Endothelial cell (in vitro differentiated cells): ENCODE measurements at regions not wholly inside any gene's neighbourhood (a gene's known extent, or its start where the extent isn't known, plus 50 kb on each side); places are given as distances from the start of the nearest gene placed in this dataset.

ENCODE experiments used
- DNase-seq: peaks from one replicate; pipeline ENCODE4 v3.0.0; 2021; ENCODE audit warnings: low spot score
- H3K27ac Mint-ChIP-seq: one replicate; pipeline ENCODE4 v1.8.0; 2021; ENCODE audit warnings: mixed read lengths, inconsistent platforms; ENCODE audit not compliant: unreplicated experiment
- H3K27me3 Mint-ChIP-seq: one replicate; pipeline ENCODE4 v1.8.0; 2021; ENCODE audit warnings: mild to moderate bottlenecking, moderate library complexity, mixed read lengths, inconsistent platforms; ENCODE audit not compliant: unreplicated experiment
- H3K36me3 Mint-ChIP-seq: one replicate; pipeline ENCODE4 v1.8.0; 2021; ENCODE audit warnings: mild to moderate bottlenecking, low read depth, mixed read lengths, inconsistent platforms; ENCODE audit not compliant: unreplicated experiment
- H3K4me1 Mint-ChIP-seq: one replicate; pipeline ENCODE4 v1.8.0; 2021; ENCODE audit warnings: mild to moderate bottlenecking, mixed read lengths, inconsistent platforms; ENCODE audit not compliant: unreplicated experiment
- H3K4me3 Mint-ChIP-seq: one replicate; pipeline ENCODE4 v1.8.0; 2021; ENCODE audit warnings: mild to moderate bottlenecking, mixed read lengths, inconsistent platforms; ENCODE audit not compliant: unreplicated experiment
- H3K9me3 Mint-ChIP-seq: one replicate; pipeline ENCODE4 v1.8.0; 2021; ENCODE audit warnings: mixed read lengths, inconsistent platforms; ENCODE audit not compliant: unreplicated experiment
- CTCF ChIP-seq: fragments of 200-600 bp; sonication (generic); IDR thresholded peaks from one replicate; pipeline ENCODE4 v1.5.0; 2021; ENCODE audit warnings: antibody characterized with exemption; ENCODE audit not compliant: unreplicated experiment

- Mint-ChIP-seq H3K9me3 (no peaks in the 10 kb centered on the region), H3K27ac (no peak overlapping the region), H3K4me3 (no peak overlapping the region), H3K4me1 (no peaks in the 10 kb centered on the region), H3K36me3 (no peaks in the 10 kb centered on the region), H3K27me3 (no peaks in the 10 kb centered on the region)
- no peak for TF ChIP-seq CTCF
- no peak for DNase-seq
These were observed 181.6 kb downstream of the HNRNPD start for GRCh38 chr4:82192017-82192673.

- no peaks in the 10 kb centered on the region for H3K4me1 Mint-ChIP-seq
These were observed 192.0 kb downstream of the HNRNPD start for GRCh38 chr4:82181789-82182188.

GRCh38 chr4:82172186-82172585 lies 201.6 kb downstream of the HNRNPD start:
- no peaks in the 10 kb centered on the region for H3K9me3 Mint-ChIP-seq
- H3K27me3 Mint-ChIP-seq: no peaks in the 10 kb centered on the region
- no peaks in the 10 kb centered on the region for H3K4me1 Mint-ChIP-seq

More at GRCh38 chr4:82181789-82182188, 192.0 kb downstream of the HNRNPD start:
- no peaks in the 10 kb centered on the region for H3K9me3 Mint-ChIP-seq
- H3K36me3 Mint-ChIP-seq: no peaks in the 10 kb centered on the region
- no peak for DNase-seq
- no peak overlapping the region for H3K4me3 Mint-ChIP-seq
- H3K27me3 Mint-ChIP-seq: no peaks in the 10 kb centered on the region
- no peak for TF ChIP-seq CTCF
- no peak overlapping the region for H3K27ac Mint-ChIP-seq

GRCh38 chr4:82171531-82172155 lies 202.1 kb downstream of the HNRNPD start:
- H3K36me3 Mint-ChIP-seq: no peaks in the 10 kb centered on the region
- H3K4me1 Mint-ChIP-seq: no peaks in the 10 kb centered on the region
- DNase-seq: no peak
- no peaks in the 10 kb centered on the region for H3K9me3 Mint-ChIP-seq
- H3K4me3 Mint-ChIP-seq: no peak overlapping the region
- no peaks in the 10 kb centered on the region for H3K27me3 Mint-ChIP-seq
- H3K27ac Mint-ChIP-seq: no peak overlapping the region
- no peak for TF ChIP-seq CTCF

More at GRCh38 chr4:82172186-82172585, 201.6 kb downstream of the HNRNPD start:
- Mint-ChIP-seq H3K27ac (no peak overlapping the region), H3K4me3 (no peak overlapping the region), H3K36me3 (no peaks in the 10 kb centered on the region)
- TF ChIP-seq CTCF: no peak
- no peak for DNase-seq

GRCh38 chr4:82149750-82150149 lies 224.0 kb downstream of the HNRNPD start:
- no peak for TF ChIP-seq CTCF
- Mint-ChIP-seq H3K9me3 (no peaks in the 10 kb centered on the region), H3K36me3 (no peaks in the 10 kb centered on the region), H3K27me3 (no peaks in the 10 kb centered on the region), H3K27ac (no peak overlapping the region), H3K4me3 (no peak overlapping the region), H3K4me1 (peaks cover 4% of the 10 kb centered on the region)
- DNase-seq: no peak
